ENCODE measurements at regions not wholly inside any gene's neighbourhood (a gene's known extent, or its start where the extent isn't known, plus 50 kb on each side); places are given as distances from the start of the nearest gene placed in this dataset.
"Not testable (repeated sequence)": the region's sequence is repeated elsewhere in the genome, so short reads cannot be mapped to it uniquely, and the experiment has no call there.

DNA sequence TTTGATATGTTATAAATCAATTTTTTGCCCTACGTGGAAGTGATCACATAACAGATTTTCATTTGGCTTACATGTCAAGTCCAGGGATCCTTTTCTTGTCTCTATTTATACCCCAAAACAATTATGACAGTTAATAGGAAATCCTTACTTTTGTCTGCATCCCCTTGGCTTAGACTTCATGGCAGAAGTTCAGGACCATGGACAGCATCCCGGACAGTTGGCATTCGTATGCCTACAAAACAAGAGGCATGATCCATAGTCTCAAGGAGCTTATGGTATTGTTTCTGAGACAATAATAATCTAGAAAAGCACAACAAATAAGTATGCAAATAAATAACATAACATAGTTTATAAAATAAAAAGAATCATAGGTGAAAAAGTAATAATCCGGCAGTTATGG lies 214.3 kb upstream of the GRIA1 start:
- H3K27ac ChIP-seq, result no peak overlapping the region
- no peak for TF ChIP-seq CTCF (conservative IDR thresholded peaks at IDR 0.05)
- TF ChIP-seq ZFX (IDR thresholded peaks at IDR 0.05), result no peak

GRCh38 chr5:153296251-153296844 lies 194.1 kb upstream of the GRIA1 start:
- not testable (repeated sequence) for H3K27ac ChIP-seq

GRCh38 chr5:153299891-153300290 lies 190.6 kb upstream of the GRIA1 start:
- no peak overlapping the region for H3K27ac ChIP-seq
- TF ChIP-seq ZFX (IDR thresholded peaks at IDR 0.05) (no peak), CTCF (conservative IDR thresholded peaks at IDR 0.05) (no peak)

DNA sequence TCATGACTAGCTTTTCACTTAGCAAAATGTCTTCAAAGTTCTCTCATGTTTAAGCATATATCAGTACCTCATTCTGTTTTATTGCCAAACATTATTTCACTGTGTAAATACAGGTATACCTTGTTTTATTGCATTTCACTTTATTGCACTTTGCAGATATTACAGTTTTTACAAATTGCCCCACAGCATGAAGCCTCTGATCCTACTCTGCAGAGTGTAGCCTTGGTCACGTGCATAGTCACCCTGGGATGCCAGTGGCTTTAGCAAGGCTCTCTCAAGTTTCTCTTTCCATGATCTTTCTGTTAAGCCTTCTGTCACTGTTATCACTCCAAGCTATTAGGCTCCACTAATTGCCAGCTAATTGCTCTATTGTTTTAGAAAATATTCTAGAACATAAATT lies 182.2 kb upstream of the GRIA1 start:
- no peak for TF ChIP-seq CTCF (conservative IDR thresholded peaks at IDR 0.05)
- no peak for TF ChIP-seq ZFX (IDR thresholded peaks at IDR 0.05)
- H3K27ac ChIP-seq, result no peak overlapping the region

GRCh38 chr5:153318556-153318955 lies 171.9 kb upstream of the GRIA1 start:
- H3K27ac ChIP-seq, result no peak overlapping the region
- TF ChIP-seq CTCF (conservative IDR thresholded peaks at IDR 0.05), result no peak
- TF ChIP-seq ZFX (IDR thresholded peaks at IDR 0.05), result no peak

GRCh38 chr5:153321478-153321877 lies 169.0 kb upstream of the GRIA1 start:
- no peak for TF ChIP-seq CTCF (conservative IDR thresholded peaks at IDR 0.05)
- TF ChIP-seq ZFX (IDR thresholded peaks at IDR 0.05), result no peak

GRCh38 chr5:153340139-153340538 lies 150.3 kb upstream of the GRIA1 start:
- TF ChIP-seq CTCF (conservative IDR thresholded peaks at IDR 0.05) (no peak), ZFX (IDR thresholded peaks at IDR 0.05) (no peak)
- H3K27ac ChIP-seq, result no peak overlapping the region

More at GRCh38 chr5:153321478-153321877, 169.0 kb upstream of the GRIA1 start:
- no peak overlapping the region for H3K27ac ChIP-seq

DNA sequence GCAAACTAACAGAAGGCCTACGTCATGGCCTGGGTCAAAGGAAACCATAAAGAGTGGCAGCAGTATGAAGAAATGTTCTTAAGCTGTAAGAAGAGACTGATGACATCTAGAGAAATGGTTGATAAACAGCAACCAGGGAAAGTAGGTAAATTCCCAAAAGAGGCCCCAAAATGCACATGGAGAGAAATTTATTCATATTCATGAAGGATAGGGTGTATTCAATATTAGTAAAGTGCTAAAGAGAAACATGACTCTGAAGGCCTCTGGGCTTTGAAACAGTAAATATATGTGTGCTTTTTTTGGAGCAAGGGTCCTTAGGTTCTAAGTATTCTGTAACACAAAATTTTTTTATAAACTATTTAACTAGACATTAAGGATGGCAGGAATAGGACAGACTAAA lies 149.7 kb upstream of the GRIA1 start:
- H3K27ac ChIP-seq, result no peak overlapping the region
- no peak for TF ChIP-seq ZFX (IDR thresholded peaks at IDR 0.05)
- no peak for TF ChIP-seq CTCF (conservative IDR thresholded peaks at IDR 0.05)

All from C4-2B (cell line).